ENCODE measurements at regions not wholly inside any gene's neighbourhood (a gene's known extent, or its start where the extent isn't known, plus 50 kb on each side); places are given as distances from the start of the nearest gene placed in this dataset.

GRCh38 chr9:95373782-95374487 lies 56.4 kb upstream of the FANCC start:
- no peak for TF ChIP-seq CTCF (conservative IDR thresholded peaks at IDR 0.05; ENCODE audit: low read length)
- TF ChIP-seq EZH2phosphoT487 (IDR thresholded peaks at IDR 0.05; ENCODE audit: borderline replicate concordance, low read depth, low read length): no peak

All from OCI-LY7 (cell line).